Retinal pigment epithelial cell (primary cell): ENCODE measurements at regions not wholly inside any gene's neighbourhood (a gene's known extent, or its start where the extent isn't known, plus 50 kb on each side); places are given as distances from the start of the nearest gene placed in this dataset.
"Not testable (repeated sequence)": the region's sequence is repeated elsewhere in the genome, so short reads cannot be mapped to it uniquely, and the experiment has no call there.

ENCODE experiments used
- DNase-seq: peaks from one replicate; pipeline ENCODE4 v3.0.0-alpha.2; 2010; ENCODE audit warnings: low read depth
- H3K4me3 ChIP-seq: 2 replicates; pipeline ENCODE4 v1.5.1; 2011; ENCODE audit warnings: mild to moderate bottlenecking, low read length, control low read depth, moderate library complexity
- CTCF ChIP-seq: conservative IDR thresholded peaks from 2 replicates; pipeline ENCODE4 v1.5.1; 2011; ENCODE audit warnings: low read depth, low read length, control low read depth, inconsistent platforms

GRCh38 chr4:9685692-9686091, 95.7 kb upstream of the DRD5 start:
- TF ChIP-seq CTCF = no peak
- no peak overlapping the region for H3K4me3 ChIP-seq
- DNase-seq = no peak

GRCh38 chr4:9690636-9691237, 90.7 kb upstream of the DRD5 start:
- H3K4me3 ChIP-seq = peak overlapping the region; percentile 56
- DNase-seq = not testable (repeated sequence)

GRCh38 chr4:9691238-9692065, 90.0 kb upstream of the DRD5 start:
- TF ChIP-seq CTCF = no peak
- peak; percentile 57 for DNase-seq
- H3K4me3 ChIP-seq = peak overlapping the region; percentile 56

GRCh38 chr4:9692791-9693491, 88.5 kb upstream of the DRD5 start:
- H3K4me3 ChIP-seq, DNase-seq: not testable (repeated sequence)

- not testable (repeated sequence) for DNase-seq, H3K4me3 ChIP-seq
Observed at GRCh38 chr4:9694403-9694802, 87.0 kb upstream of the DRD5 start.

GRCh38 chr4:9695994-9696393, 85.4 kb upstream of the DRD5 start:
- not testable (repeated sequence) for H3K4me3 ChIP-seq, DNase-seq
- TF ChIP-seq CTCF = peak; percentile 24

- not testable (repeated sequence) for DNase-seq, H3K4me3 ChIP-seq
Observed at GRCh38 chr4:9696561-9696960, 84.9 kb upstream of the DRD5 start.

- DNase-seq, H3K4me3 ChIP-seq: not testable (repeated sequence)
Observed at GRCh38 chr4:9702019-9702418, 79.4 kb upstream of the DRD5 start.

GRCh38 chr4:9702696-9703095, 78.7 kb upstream of the DRD5 start:
- DNase-seq, H3K4me3 ChIP-seq: not testable (repeated sequence)

GRCh38 chr4:9703391-9703790, 78.0 kb upstream of the DRD5 start:
- H3K4me3 ChIP-seq = no peak overlapping the region
- peak; percentile 54 for TF ChIP-seq CTCF
- DNase-seq = no peak

GRCh38 chr4:9704126-9704525, 77.3 kb upstream of the DRD5 start:
- not testable (repeated sequence) for DNase-seq, H3K4me3 ChIP-seq
